A549 (cell line): ENCODE measurements at regions not wholly inside any gene's neighbourhood (a gene's known extent, or its start where the extent isn't known, plus 50 kb on each side); places are given as distances from the start of the nearest gene placed in this dataset.

ENCODE experiments used
- ATAC-seq, 2 experiments: fragments of 200-7000 bp in 1 of 2; fragments of >200 bp in 1 of 2; cut with Nextera tagmentation in 1 of 2; cut with Tn5 transposase in 1 of 2; 3 replicates each; pipeline versions ENCODE4 v1.8.0 to v1.9.1; 2018 to 2020; ENCODE audit warnings: mild to moderate bottlenecking in 1 of 2, moderate library complexity in 1 of 2
- CTCF ChIA-PET: fragments of 300-600 bp; sonication (Branson Sonifier 250); formaldehyde crosslinking; extraction: SDS; loops from one replicate; lab custom pipeline; 2021; ENCODE audit warnings: antibody characterized with exemption, inconsistent platforms; lab: Yijun Ruan, JAX
- POLR2A ChIA-PET: fragments of 350-600 bp; formaldehyde crosslinking; extraction: SDS; loops from one replicate; lab custom pipeline; 2021; ENCODE audit warnings: antibody characterized with exemption, inconsistent platforms; lab: Yijun Ruan, JAX
- DNase-seq, 2 experiments: peaks; one replicate each; pipeline versions ENCODE4 v3.0.0 to v3.0.0-alpha.2; 2011 to 2016; ENCODE audit warnings: low read depth in 1 of 2, low spot score in 1 of 2
- FAIRE-seq: peaks from 2 replicates; lab custom pipeline; 2011; peaks lifted over from hg19 to GRCh38; lab: Jason Lieb, UNC
- H3K27ac ChIP-seq, 2 experiments: fragments of >200 bp; sonication (Bioruptor Twin); formaldehyde crosslinking; 3 replicates each; pipeline ENCODE4 v1.5.1; 2016 to 2017
- H3K4me1 ChIP-seq: fragments of >200 bp; sonication (Bioruptor Twin); formaldehyde crosslinking; 3 replicates; pipeline ENCODE4 v1.6.1; 2016
- H3K4me2 ChIP-seq: fragments of >200 bp; sonication (Bioruptor Twin); formaldehyde crosslinking; 3 replicates; pipeline ENCODE4 v1.6.1; 2016
- H3K4me3 ChIP-seq: fragments of >200 bp; sonication (Bioruptor Twin); formaldehyde crosslinking; 3 replicates; pipeline ENCODE4 v1.5.1; 2016
- H3K9me3 ChIP-seq: fragments of >200 bp; sonication (Bioruptor Twin); formaldehyde crosslinking; 3 replicates; pipeline ENCODE4 v1.6.1; 2016
- BHLHE40 ChIP-seq: IDR thresholded peaks from 2 replicates; pipeline ENCODE4 v1.6.1; 2012; ENCODE audit warnings: low read depth, low read length, inconsistent platforms
- CEBPB ChIP-seq, 2 experiments: fragments of >200 bp in 1 of 2; sonication (Bioruptor Twin) in 1 of 2; formaldehyde crosslinking in 1 of 2; IDR thresholded peaks; 2 replicates each; pipeline ENCODE4 v1.6.1; 2012 to 2016
- CHD4 ChIP-seq: fragments of 200-600 bp; sonication (generic); IDR thresholded peaks from 2 replicates; pipeline ENCODE4 v1.6.1; 2016; ENCODE audit warnings: antibody characterized with exemption, mild to moderate bottlenecking, borderline replicate concordance
- EHMT2 ChIP-seq: fragments of 200-600 bp; sonication (generic); IDR thresholded peaks from 2 replicates; pipeline ENCODE4 v1.6.1; 2016; ENCODE audit warnings: antibody characterized with exemption, low read depth, mild to moderate bottlenecking, moderate library complexity
- ESRRA ChIP-seq: fragments of 150-350 bp; IDR thresholded peaks from 2 replicates; pipeline ENCODE4 v1.6.1; 2014; ENCODE audit warnings: mild to moderate bottlenecking, low read length, borderline replicate concordance
- GATA3 ChIP-seq: IDR thresholded peaks from 2 replicates; pipeline ENCODE4 v1.6.1; 2012; ENCODE audit warnings: borderline replicate concordance
- HEYL ChIP-seq: fragments of 250-450 bp; sonication (Bioruptor Pico); IDR thresholded peaks from 2 replicates; pipeline ENCODE4 v1.8.0; 2021; ENCODE audit warnings: mild to moderate bottlenecking, moderate library complexity
- HOXA7 ChIP-seq: fragments of 250-450 bp; sonication (Bioruptor Pico); IDR thresholded peaks from 2 replicates; pipeline ENCODE4 v1.5.0; 2020; ENCODE audit warnings: mild to moderate bottlenecking, moderate library complexity
- HOXB13 ChIP-seq: fragments of 250-450 bp; sonication (Bioruptor Pico); IDR thresholded peaks from 2 replicates; pipeline ENCODE4 v1.5.0; 2020; ENCODE audit warnings: low read depth, mild to moderate bottlenecking, moderate library complexity
- HOXB5 ChIP-seq: fragments of 250-450 bp; sonication (Bioruptor Pico); IDR thresholded peaks from 2 replicates; pipeline ENCODE4 v1.5.0; 2020; ENCODE audit warnings: mild to moderate bottlenecking, moderate library complexity
- KDM1A ChIP-seq: fragments of 200-600 bp; sonication (generic); IDR thresholded peaks from 2 replicates; pipeline ENCODE4 v1.6.1; 2016; ENCODE audit warnings: low read depth, mild to moderate bottlenecking
- KDM5A ChIP-seq: fragments of 200-600 bp; sonication (generic); IDR thresholded peaks from 2 replicates; pipeline ENCODE4 v1.6.1; 2016; ENCODE audit warnings: antibody characterized with exemption, mild to moderate bottlenecking
- MAX ChIP-seq: IDR thresholded peaks from 2 replicates; pipeline ENCODE4 v1.6.1; 2012
- NPAS2 ChIP-seq: fragments of 250-450 bp; sonication (Bioruptor Pico); IDR thresholded peaks from 2 replicates; pipeline ENCODE4 v1.8.0; 2022; ENCODE audit warnings: mild to moderate bottlenecking, moderate library complexity, borderline replicate concordance
- PHF8 ChIP-seq: fragments of 200-600 bp; sonication (generic); IDR thresholded peaks from 2 replicates; pipeline ENCODE4 v1.6.1; 2016; ENCODE audit warnings: low read depth, mild to moderate bottlenecking, antibody characterized with exemption, moderate library complexity, borderline replicate concordance
- POLR2AphosphoS2 ChIP-seq: conservative IDR thresholded peaks from 2 replicates; pipeline ENCODE4 v1.6.1; 2012; ENCODE audit warnings: low read length, improper control_type of control experiment, inconsistent platforms
- RAD21 ChIP-seq, 2 experiments: fragments of >200 bp in 1 of 2; sonication (Bioruptor Twin) in 1 of 2; formaldehyde crosslinking in 1 of 2; IDR thresholded peaks in 1 of 2; conservative IDR thresholded peaks in 1 of 2; 2 replicates in 1 of 2; 3 replicates in 1 of 2; pipeline ENCODE4 v1.6.1; 2012 to 2018; ENCODE audit warnings: inconsistent platforms in 1 of 2
- RCOR1 ChIP-seq: fragments of 150-350 bp; IDR thresholded peaks from 2 replicates; pipeline ENCODE4 v1.6.1; 2014; ENCODE audit warnings: antibody characterized with exemption, low read length, low read depth
- RFX5 ChIP-seq: fragments of 450-650 bp; IDR thresholded peaks from 2 replicates; pipeline ENCODE4 v1.7.1; 2014; ENCODE audit warnings: antibody characterized with exemption, mild to moderate bottlenecking, moderate library complexity
- TFCP2L1 ChIP-seq: fragments of 250-450 bp; sonication (Bioruptor Pico); IDR thresholded peaks from 2 replicates; pipeline ENCODE4 v1.5.0; 2021; ENCODE audit warnings: mild to moderate bottlenecking
- TP53 ChIP-seq: fragments of 250-450 bp; sonication (Bioruptor Pico); IDR thresholded peaks from 2 replicates; pipeline ENCODE4 v1.5.0; 2021; ENCODE audit warnings: mild to moderate bottlenecking, moderate library complexity
- USF2 ChIP-seq: fragments of 450-650 bp; IDR thresholded peaks from 2 replicates; pipeline ENCODE4 v1.6.1; 2014; ENCODE audit warnings: antibody characterized with exemption
- ZFP36 ChIP-seq: fragments of 450-650 bp; IDR thresholded peaks from 2 replicates; pipeline ENCODE4 v1.6.1; 2014; ENCODE audit warnings: borderline replicate concordance; ENCODE audit not compliant: partially characterized antibody
- ZNF302 ChIP-seq: fragments of 250-450 bp; sonication (Bioruptor Pico); IDR thresholded peaks from 2 replicates; pipeline ENCODE4 v1.9.0; 2021; ENCODE audit warnings: inconsistent platforms, mild to moderate bottlenecking, moderate library complexity
- WGBS: methylation state at CpG from one replicate; pipeline ENCODE4 v1.1.6; 2017; ENCODE audit errors: missing lambda C conversion rate; 5-methylcytosine and 5-hydroxymethylcytosine counted together
- TF ChIP-seq, protein P1 (sequence below): fragments of 250-450 bp; sonication (Bioruptor Pico); IDR thresholded peaks from 2 replicates; pipeline ENCODE4 v1.5.0; 2021; ENCODE audit warnings: mild to moderate bottlenecking, moderate library complexity, borderline replicate concordance
- TF ChIP-seq, protein P2 (sequence below): fragments of >200 bp; sonication (Bioruptor Twin); formaldehyde crosslinking; IDR thresholded peaks from 3 replicates; pipeline ENCODE4 v1.6.1; 2016

DNA sequence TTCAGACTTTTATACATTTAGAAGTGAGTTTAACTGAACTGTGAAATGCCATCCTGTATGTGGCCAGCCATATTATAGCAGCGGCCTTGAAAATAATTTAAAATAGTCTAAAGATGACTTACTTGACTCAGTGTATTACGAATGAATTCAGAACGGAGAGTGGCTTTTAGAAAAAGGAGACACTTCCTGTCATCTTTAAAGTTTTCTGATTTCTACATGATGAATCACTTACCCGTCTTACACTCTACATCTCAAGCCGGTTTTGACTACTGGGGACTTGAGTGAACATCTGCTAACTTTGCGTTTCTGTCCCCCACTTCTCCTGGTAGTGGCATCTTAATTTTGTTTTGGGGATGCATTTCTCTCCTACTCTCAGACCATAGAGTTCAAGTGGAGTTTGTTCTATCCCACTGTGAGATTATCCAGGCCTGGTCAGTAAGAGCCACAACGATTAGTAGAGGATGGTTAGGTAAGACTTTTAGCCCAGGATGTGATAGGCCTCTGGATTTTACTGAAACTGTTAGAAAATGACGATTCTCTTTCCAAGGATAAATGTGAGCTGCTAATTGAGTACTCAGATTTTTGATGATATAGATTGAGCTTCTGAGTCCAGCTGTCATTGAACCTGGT lies 175.4 kb upstream of the CADPS start:
- Histone ChIP-seq H3K9me3 (no peaks in the 10 kb centered on the region), H3K4me2 (no peak overlapping the region)
- WGBS, result 3% methylated on average over 8 of the region's 8 CpGs
- ChIA-PET POLR2A (no interaction called here), CTCF (no interaction called here)
- DNase-seq, result no peak
- TF ChIP-seq HEYL (CRISPR knock-in tag), result no peak
- no peak for TF ChIP-seq KDM1A
- no peak for TF ChIP-seq ZNF302
- no peak for TF ChIP-seq ESRRA
- no peak for TF ChIP-seq GATA3
- no peak for TF ChIP-seq TFCP2L1 (CRISPR knock-in tag)
- TF ChIP-seq, protein P1, sequence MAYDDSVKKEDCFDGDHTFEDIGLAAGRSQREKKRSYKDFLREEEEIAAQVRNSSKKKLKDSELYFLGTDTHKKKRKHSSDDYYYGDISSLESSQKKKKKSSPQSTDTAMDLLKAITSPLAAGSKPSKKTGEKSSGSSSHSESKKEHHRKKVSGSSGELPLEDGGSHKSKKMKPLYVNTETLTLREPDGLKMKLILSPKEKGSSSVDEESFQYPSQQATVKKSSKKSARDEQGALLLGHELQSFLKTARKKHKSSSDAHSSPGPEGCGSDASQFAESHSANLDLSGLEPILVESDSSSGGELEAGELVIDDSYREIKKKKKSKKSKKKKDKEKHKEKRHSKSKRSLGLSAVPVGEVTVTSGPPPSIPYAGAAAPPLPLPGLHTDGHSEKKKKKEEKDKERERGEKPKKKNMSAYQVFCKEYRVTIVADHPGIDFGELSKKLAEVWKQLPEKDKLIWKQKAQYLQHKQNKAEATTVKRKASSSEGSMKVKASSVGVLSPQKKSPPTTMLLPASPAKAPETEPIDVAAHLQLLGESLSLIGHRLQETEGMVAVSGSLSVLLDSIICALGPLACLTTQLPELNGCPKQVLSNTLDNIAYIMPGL, result no peak
- TF ChIP-seq HOXB5, result no peak
- TF ChIP-seq BHLHE40, result no peak
- TF ChIP-seq CHD4, result no peak
- TF ChIP-seq, all 56 proteins: peak for 0
- H3K27ac ChIP-seq, result no peak overlapping the region
- H3K4me1 ChIP-seq, result no peaks in the 10 kb centered on the region
- ATAC-seq, result no peak
- no peak overlapping the region for H3K4me3 ChIP-seq
- FAIRE-seq, result no peak

- Histone ChIP-seq H3K9me3 (no peaks in the 10 kb centered on the region), H3K4me3 (no peak overlapping the region), H3K27ac (no peak overlapping the region), H3K4me1 (no peaks in the 10 kb centered on the region), H3K4me2 (no peak overlapping the region)
- POLR2A ChIA-PET, result no interaction called here
- WGBS, result 8% methylated on average over 5 of the region's 5 CpGs
- CTCF ChIA-PET, result no interaction called here
- no peak for TF ChIP-seq HOXB13 (CRISPR knock-in tag)
- no peak for TF ChIP-seq HOXB5
- no peak for TF ChIP-seq RFX5
- TF ChIP-seq HOXA7 (CRISPR knock-in tag), result no peak
- no peak for TF ChIP-seq NPAS2 (CRISPR knock-in tag)
- no peak for TF ChIP-seq MAX
- no peak for TF ChIP-seq TP53
- FAIRE-seq, result no peak
- no peak for DNase-seq
- no peak for ATAC-seq
These were observed 176.7 kb upstream of the CADPS start for GRCh38 chr3:63051920-63052319.

DNA sequence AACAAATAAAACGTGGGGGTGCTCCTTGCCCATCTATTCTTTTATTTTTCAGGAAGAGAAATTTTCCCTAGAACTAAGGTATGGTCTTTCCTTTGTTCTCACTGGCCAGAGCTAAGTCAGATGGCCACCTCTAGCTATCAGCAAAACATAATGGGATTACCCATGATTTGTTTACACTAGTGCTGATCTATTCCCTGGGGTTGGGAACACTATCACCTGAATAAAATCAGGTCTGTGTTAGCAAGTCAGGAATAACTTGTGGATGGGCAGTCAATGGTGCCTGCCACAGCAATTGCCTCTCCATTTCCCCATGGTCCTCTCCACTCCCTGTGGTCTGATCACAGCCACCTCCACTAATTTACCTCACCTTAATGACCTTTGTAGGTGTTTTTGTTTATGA lies 181.7 kb upstream of the CADPS start:
- ChIA-PET POLR2A (no interaction called here), CTCF (interaction anchor here (0.6 kb wide), 1 partner anchor 397 kb away, joined by 3 read pairs; no protein-coding TSS in a partner anchor)
- Histone ChIP-seq H3K4me3 (no peak overlapping the region), H3K4me2 (no peak overlapping the region), H3K4me1 (no peaks in the 10 kb centered on the region), H3K27ac (no peak overlapping the region), H3K9me3 (no peaks in the 10 kb centered on the region)
- no peak for DNase-seq
- TF ChIP-seq, protein P2, sequence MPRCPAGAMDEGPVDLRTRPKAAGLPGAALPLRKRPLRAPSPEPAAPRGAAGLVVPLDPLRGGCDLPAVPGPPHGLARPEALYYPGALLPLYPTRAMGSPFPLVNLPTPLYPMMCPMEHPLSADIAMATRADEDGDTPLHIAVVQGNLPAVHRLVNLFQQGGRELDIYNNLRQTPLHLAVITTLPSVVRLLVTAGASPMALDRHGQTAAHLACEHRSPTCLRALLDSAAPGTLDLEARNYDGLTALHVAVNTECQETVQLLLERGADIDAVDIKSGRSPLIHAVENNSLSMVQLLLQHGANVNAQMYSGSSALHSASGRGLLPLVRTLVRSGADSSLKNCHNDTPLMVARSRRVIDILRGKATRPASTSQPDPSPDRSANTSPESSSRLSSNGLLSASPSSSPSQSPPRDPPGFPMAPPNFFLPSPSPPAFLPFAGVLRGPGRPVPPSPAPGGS, result no peak
- TF ChIP-seq RCOR1 (no peak), PHF8 (no peak), POLR2AphosphoS2 (no peak), EHMT2 (no peak), NPAS2 (CRISPR knock-in tag) (no peak), KDM5A (no peak), CEBPB (IDR thresholded peaks at IDR 0.05) (no peak), BHLHE40 (no peak), USF2 (no peak), RAD21 (conservative IDR thresholded peaks at IDR 0.05 in 1 of 2, IDR thresholded peaks at IDR 0.05 in 1 of 2) (no peak), HOXB13 (CRISPR knock-in tag) (no peak), ZFP36 (no peak), GATA3 (no peak)
- ATAC-seq, result no peak
- no peak for FAIRE-seq
- WGBS, result 6% methylated on average over 1 of the region's 1 CpG
